LNCaP clone FGC (cell line): ENCODE measurements at regions not wholly inside any gene's neighbourhood (a gene's known extent, or its start where the extent isn't known, plus 50 kb on each side); places are given as distances from the start of the nearest gene placed in this dataset.

Experiments
- DNase-seq: peaks from one replicate; pipeline ENCODE4 v3.0.0-alpha.2; 2011; ENCODE audit warnings: low read depth
- H3K4me3 ChIP-seq: 2 replicates; pipeline ENCODE4 v1.5.1; 2011; ENCODE audit warnings: mild to moderate bottlenecking, low read depth, low read length, control low read depth
- TF ChIP-seq, protein P1 (sequence below): IDR thresholded peaks from 2 replicates; pipeline ENCODE4 v1.5.1; 2012; ENCODE audit warnings: mild to moderate bottlenecking; ENCODE audit not compliant: control insufficient read depth, insufficient read depth; ENCODE audit errors: extremely low read depth

- TF ChIP-seq, protein P1, sequence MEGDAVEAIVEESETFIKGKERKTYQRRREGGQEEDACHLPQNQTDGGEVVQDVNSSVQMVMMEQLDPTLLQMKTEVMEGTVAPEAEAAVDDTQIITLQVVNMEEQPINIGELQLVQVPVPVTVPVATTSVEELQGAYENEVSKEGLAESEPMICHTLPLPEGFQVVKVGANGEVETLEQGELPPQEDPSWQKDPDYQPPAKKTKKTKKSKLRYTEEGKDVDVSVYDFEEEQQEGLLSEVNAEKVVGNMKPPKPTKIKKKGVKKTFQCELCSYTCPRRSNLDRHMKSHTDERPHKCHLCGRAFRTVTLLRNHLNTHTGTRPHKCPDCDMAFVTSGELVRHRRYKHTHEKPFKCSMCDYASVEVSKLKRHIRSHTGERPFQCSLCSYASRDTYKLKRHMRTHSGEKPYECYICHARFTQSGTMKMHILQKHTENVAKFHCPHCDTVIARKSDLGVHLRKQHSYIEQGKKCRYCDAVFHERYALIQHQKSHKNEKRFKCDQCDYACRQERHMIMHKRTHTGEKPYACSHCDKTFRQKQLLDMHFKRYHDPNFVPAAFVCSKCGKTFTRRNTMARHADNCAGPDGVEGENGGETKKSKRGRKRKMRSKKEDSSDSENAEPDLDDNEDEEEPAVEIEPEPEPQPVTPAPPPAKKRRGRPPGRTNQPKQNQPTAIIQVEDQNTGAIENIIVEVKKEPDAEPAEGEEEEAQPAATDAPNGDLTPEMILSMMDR: no peak
- no peak overlapping the region for H3K4me3 ChIP-seq
- no peak for DNase-seq
These were observed 296.6 kb upstream of the CDIN1 start for GRCh38 chr15:36282821-36283220.

- DNase-seq: no peak
- TF ChIP-seq, protein P1: no peak
- H3K4me3 ChIP-seq: no peak overlapping the region
These were observed 294.5 kb upstream of the CDIN1 start for GRCh38 chr15:36284911-36285310.

DNA sequence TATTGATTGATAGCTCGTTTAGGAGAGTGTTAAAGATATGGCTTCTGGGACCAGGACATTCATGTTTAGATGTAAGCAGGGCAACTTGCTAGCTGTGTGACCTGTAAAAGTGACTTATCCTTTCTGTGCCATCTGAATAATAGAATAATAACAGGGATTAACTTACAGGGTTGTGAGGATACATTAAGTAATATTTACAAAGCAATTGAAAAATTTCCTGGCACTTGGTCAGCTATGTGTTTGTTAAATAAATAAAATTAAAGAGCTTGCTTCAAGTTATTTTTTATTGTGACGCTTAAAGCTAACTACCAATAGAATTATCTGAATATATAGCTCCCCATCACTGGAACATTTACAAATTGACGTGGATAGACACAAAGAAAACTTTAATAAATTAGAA is 287.9 kb upstream of the CDIN1 start:
- peak; percentile 62 for DNase-seq
- H3K4me3 ChIP-seq: no peak overlapping the region
- TF ChIP-seq, protein P1: no peak

- no peak overlapping the region for H3K4me3 ChIP-seq
- DNase-seq: no peak
- TF ChIP-seq, protein P1: no peak
These were observed 285.1 kb upstream of the CDIN1 start for GRCh38 chr15:36294359-36294758.

DNA sequence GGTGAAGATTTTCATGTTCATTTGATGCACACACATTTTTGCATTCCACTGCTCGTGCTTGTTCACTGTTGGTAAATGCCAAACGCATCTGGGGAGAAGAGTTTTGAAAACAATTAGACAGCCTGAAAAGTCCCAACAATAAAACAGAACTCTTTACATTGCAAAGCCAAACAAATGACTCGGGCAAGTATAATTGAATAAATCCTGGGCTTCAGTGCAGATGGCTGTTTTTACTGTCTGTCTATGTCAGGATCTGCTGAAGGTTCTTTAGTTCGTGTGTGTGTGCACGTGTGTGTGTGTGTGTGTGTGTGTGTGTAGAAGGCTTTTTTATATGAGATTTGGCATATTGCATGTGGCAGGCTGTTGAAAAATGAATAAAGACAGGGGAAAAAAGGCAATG is 277.5 kb upstream of the CDIN1 start:
- TF ChIP-seq, protein P1: no peak
- no peak overlapping the region for H3K4me3 ChIP-seq
- no peak for DNase-seq

DNA sequence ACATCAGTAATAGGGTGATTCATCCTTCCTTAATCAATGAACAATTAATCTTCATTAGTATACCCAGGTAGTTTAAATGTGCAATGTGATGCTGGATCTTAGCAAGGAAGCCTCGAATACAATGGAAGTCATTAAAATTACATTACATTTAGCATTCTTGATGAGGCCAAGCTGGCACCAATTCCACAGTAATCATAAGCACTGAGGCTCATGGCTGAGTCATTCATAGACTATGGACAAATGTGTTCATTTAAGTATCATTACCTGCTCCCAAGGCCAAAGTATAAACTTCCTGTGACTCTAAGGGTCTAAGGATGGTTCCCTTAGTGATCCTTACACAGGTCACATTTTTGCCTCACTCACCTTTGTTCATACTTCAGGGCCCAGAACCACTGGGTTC is 266.4 kb upstream of the CDIN1 start:
- DNase-seq: no peak
- TF ChIP-seq, protein P1: no peak
- H3K4me3 ChIP-seq: no peak overlapping the region

DNA sequence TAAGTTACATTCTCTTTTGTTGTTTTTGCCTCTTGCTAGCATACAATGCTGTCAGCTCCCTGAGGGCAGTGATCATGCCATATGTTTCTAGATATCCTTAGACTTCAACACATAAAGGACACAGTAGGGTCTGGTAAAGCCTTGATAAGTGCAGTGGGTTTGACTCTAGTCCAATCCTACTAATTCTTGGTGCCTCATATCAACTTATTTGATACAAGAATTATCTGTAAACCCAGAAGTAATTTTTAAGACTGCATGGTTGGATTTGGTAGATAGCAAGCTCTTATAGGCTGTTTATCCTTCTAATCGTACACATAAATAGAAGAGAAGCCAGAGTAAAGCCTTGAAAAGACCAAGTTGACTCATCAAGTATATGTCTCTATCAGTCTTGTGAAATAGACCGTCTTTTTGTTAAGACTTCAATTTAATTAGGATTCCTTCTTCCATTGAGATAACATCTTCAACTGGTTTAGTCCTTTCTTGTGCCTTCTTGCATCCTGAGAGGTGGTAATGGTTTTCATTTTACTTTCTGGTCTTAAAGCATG is 265.6 kb upstream of the CDIN1 start:
- no peak for DNase-seq
- no peak overlapping the region for H3K4me3 ChIP-seq
- TF ChIP-seq, protein P1: no peak
